ENCODE measurements at regions not wholly inside any gene's neighbourhood (a gene's known extent, or its start where the extent isn't known, plus 50 kb on each side); places are given as distances from the start of the nearest gene placed in this dataset.

GRCh38 chr16:49910541-49911071 is 54.7 kb upstream of the ZNF423 start:
- no peak for ATAC-seq
- Histone ChIP-seq H3K36me3 (ENCODE audit: control insufficient read depth in 2 of 3, insufficient read depth in 3 of 3, low read length in 3 of 3) (no peaks in the 10 kb centered on the region), H3K27me3 (ENCODE audit: control insufficient read depth in 2 of 2, insufficient read depth in 2 of 2, low read length in 2 of 2) (no peaks in the 10 kb centered on the region), H3K4me1 (ENCODE audit: control insufficient read depth in 2 of 2, insufficient read depth in 2 of 2, low read length in 2 of 2) (no peaks in the 10 kb centered on the region), H3K9me3 (ENCODE audit: control insufficient read depth in 2 of 3, low read length in 3 of 3) (no peaks in the 10 kb centered on the region), H3K4me3 (ENCODE audit: low read length) (no peak overlapping the region), H3K27ac (ENCODE audit: low read depth, low read length) (no peak overlapping the region)
- intact Hi-C loops (cut with micrococcal nuclease): no loop called here
- no peak overlapping the region for H3K27ac Mint-ChIP-seq
- H3K27me3 Mint-ChIP-seq: peaks cover 0 to 10% (median 0%) of the 10 kb centered on the region in 5 donors
- POLR2A ChIA-PET: no interaction called here
- no peaks in the 10 kb centered on the region for H3K4me1 Mint-ChIP-seq
- peaks cover 0 to 7% (median 0%) of the 10 kb centered on the region in 11 donors for H3K9me3 Mint-ChIP-seq
- H3K36me3 Mint-ChIP-seq: no peaks in the 10 kb centered on the region
- H3K4me3 Mint-ChIP-seq: no peak overlapping the region
- CTCF ChIA-PET: no interaction called here
- DNase-seq: no peak

- H3K4me1 ChIP-seq (ENCODE audit: control insufficient read depth in 2 of 2, insufficient read depth in 2 of 2, low read length in 2 of 2): no peaks in the 10 kb centered on the region
- ChIA-PET CTCF (no interaction called here), POLR2A (no interaction called here)
- no peak for ATAC-seq
- no peaks in the 10 kb centered on the region for H3K4me1 Mint-ChIP-seq
- H3K27ac ChIP-seq (ENCODE audit: low read depth, low read length): no peak overlapping the region
- H3K4me3 Mint-ChIP-seq: no peak overlapping the region
- no peak overlapping the region for H3K27ac Mint-ChIP-seq
- H3K36me3 Mint-ChIP-seq: no peaks in the 10 kb centered on the region
- H3K9me3 ChIP-seq (ENCODE audit: control insufficient read depth in 2 of 3, low read length in 3 of 3): no peaks in the 10 kb centered on the region
- H3K36me3 ChIP-seq (ENCODE audit: control insufficient read depth in 2 of 3, insufficient read depth in 3 of 3, low read length in 3 of 3): no peaks in the 10 kb centered on the region
- no peak for DNase-seq
- intact Hi-C loops (cut with micrococcal nuclease): no loop called here
- H3K27me3 ChIP-seq (ENCODE audit: control insufficient read depth in 2 of 2, insufficient read depth in 2 of 2, low read length in 2 of 2): no peaks in the 10 kb centered on the region
- H3K9me3 Mint-ChIP-seq: peaks cover 0 to 7% (median 0%) of the 10 kb centered on the region in 11 donors
- H3K4me3 ChIP-seq (ENCODE audit: low read length): no peak overlapping the region
- H3K27me3 Mint-ChIP-seq: peaks cover 0 to 10% (median 0%) of the 10 kb centered on the region in 5 donors
These were observed 55.5 kb upstream of the ZNF423 start for GRCh38 chr16:49911430-49911829.

GRCh38 chr16:49912721-49913120 is 56.8 kb upstream of the ZNF423 start:
- Mint-ChIP-seq H3K36me3 (no peaks in the 10 kb centered on the region), H3K4me3 (no peak overlapping the region), H3K4me1 (no peaks in the 10 kb centered on the region), H3K9me3 (peaks cover 0 to 7% (median 0%) of the 10 kb centered on the region in 11 donors), H3K27me3 (peaks cover 0 to 10% (median 0%) of the 10 kb centered on the region in 5 donors), H3K27ac (no peak overlapping the region)
- intact Hi-C loops (cut with micrococcal nuclease): no loop called here
- Histone ChIP-seq H3K36me3 (ENCODE audit: control insufficient read depth in 2 of 3, insufficient read depth in 3 of 3, low read length in 3 of 3) (no peaks in the 10 kb centered on the region), H3K4me1 (ENCODE audit: control insufficient read depth in 2 of 2, insufficient read depth in 2 of 2, low read length in 2 of 2) (no peaks in the 10 kb centered on the region), H3K9me3 (ENCODE audit: control insufficient read depth in 2 of 3, low read length in 3 of 3) (no peaks in the 10 kb centered on the region), H3K4me3 (ENCODE audit: low read length) (no peak overlapping the region), H3K27me3 (ENCODE audit: control insufficient read depth in 2 of 2, insufficient read depth in 2 of 2, low read length in 2 of 2) (no peaks in the 10 kb centered on the region), H3K27ac (ENCODE audit: low read depth, low read length) (no peak overlapping the region)
- no peak for ATAC-seq
- ChIA-PET POLR2A (no interaction called here), CTCF (no interaction called here)
- no peak for DNase-seq

GRCh38 chr16:49913720-49914119 is 57.8 kb upstream of the ZNF423 start:
- H3K36me3 ChIP-seq (ENCODE audit: control insufficient read depth in 2 of 3, insufficient read depth in 3 of 3, low read length in 3 of 3): no peaks in the 10 kb centered on the region
- peaks cover 0 to 7% (median 0%) of the 10 kb centered on the region in 11 donors for H3K9me3 Mint-ChIP-seq
- H3K4me1 ChIP-seq (ENCODE audit: control insufficient read depth in 2 of 2, insufficient read depth in 2 of 2, low read length in 2 of 2): no peaks in the 10 kb centered on the region
- no peaks in the 10 kb centered on the region for H3K4me1 Mint-ChIP-seq
- H3K36me3 Mint-ChIP-seq: no peaks in the 10 kb centered on the region
- DNase-seq: no peak
- H3K27me3 ChIP-seq (ENCODE audit: control insufficient read depth in 2 of 2, insufficient read depth in 2 of 2, low read length in 2 of 2): no peaks in the 10 kb centered on the region
- ChIA-PET POLR2A (no interaction called here), CTCF (no interaction called here)
- no peaks in the 10 kb centered on the region for H3K9me3 ChIP-seq (ENCODE audit: control insufficient read depth in 2 of 3, low read length in 3 of 3)
- H3K27me3 Mint-ChIP-seq: peaks cover 0 to 5% (median 0%) of the 10 kb centered on the region in 5 donors
- no peak overlapping the region for H3K4me3 ChIP-seq (ENCODE audit: low read length)
- H3K27ac Mint-ChIP-seq: no peak overlapping the region
- H3K4me3 Mint-ChIP-seq: no peak overlapping the region
- intact Hi-C loops (cut with micrococcal nuclease): no loop called here
- no peak overlapping the region for H3K27ac ChIP-seq (ENCODE audit: low read depth, low read length)
- ATAC-seq: no peak

- ATAC-seq (no peak), DNase-seq (no peak)
- Histone ChIP-seq H3K4me3 (ENCODE audit: low read length) (no peak overlapping the region), H3K4me1 (ENCODE audit: control insufficient read depth in 2 of 2, insufficient read depth in 2 of 2, low read length in 2 of 2) (no peaks in the 10 kb centered on the region), H3K9me3 (ENCODE audit: control insufficient read depth in 2 of 3, low read length in 3 of 3) (no peaks in the 10 kb centered on the region), H3K36me3 (ENCODE audit: control insufficient read depth in 2 of 3, insufficient read depth in 3 of 3, low read length in 3 of 3) (no peaks in the 10 kb centered on the region), H3K27ac (ENCODE audit: low read depth, low read length) (no peak overlapping the region), H3K27me3 (ENCODE audit: control insufficient read depth in 2 of 2, insufficient read depth in 2 of 2, low read length in 2 of 2) (no peaks in the 10 kb centered on the region)
- H3K4me3 Mint-ChIP-seq: no peak overlapping the region
- H3K4me1 Mint-ChIP-seq: no peaks in the 10 kb centered on the region
- peaks cover 0 to 5% (median 0%) of the 10 kb centered on the region in 5 donors for H3K27me3 Mint-ChIP-seq
- ChIA-PET POLR2A (no interaction called here), CTCF (no interaction called here)
- peaks cover 0 to 7% (median 0%) of the 10 kb centered on the region in 11 donors for H3K9me3 Mint-ChIP-seq
- intact Hi-C loops (cut with micrococcal nuclease): no loop called here
- no peaks in the 10 kb centered on the region for H3K36me3 Mint-ChIP-seq
- no peak overlapping the region for H3K27ac Mint-ChIP-seq
These were observed 58.7 kb upstream of the ZNF423 start for GRCh38 chr16:49914657-49915056.

GRCh38 chr16:49918257-49918656 is 62.3 kb upstream of the ZNF423 start:
- CTCF ChIA-PET: no interaction called here
- Histone ChIP-seq H3K4me1 (ENCODE audit: control insufficient read depth in 2 of 2, insufficient read depth in 2 of 2, low read length in 2 of 2) (no peaks in the 10 kb centered on the region), H3K27me3 (ENCODE audit: control insufficient read depth in 2 of 2, insufficient read depth in 2 of 2, low read length in 2 of 2) (no peaks in the 10 kb centered on the region), H3K9me3 (ENCODE audit: control insufficient read depth in 2 of 3, low read length in 3 of 3) (no peaks in the 10 kb centered on the region), H3K27ac (ENCODE audit: low read depth, low read length) (no peak overlapping the region), H3K4me3 (ENCODE audit: low read length) (no peak overlapping the region), H3K36me3 (ENCODE audit: control insufficient read depth in 2 of 3, insufficient read depth in 3 of 3, low read length in 3 of 3) (no peaks in the 10 kb centered on the region)
- H3K27ac Mint-ChIP-seq: no peak overlapping the region
- intact Hi-C loops (cut with micrococcal nuclease): no loop called here
- peaks cover 0 to 7% (median 1%) of the 10 kb centered on the region in 5 donors for H3K27me3 Mint-ChIP-seq
- DNase-seq (no peak), ATAC-seq (no peak)
- no peaks in the 10 kb centered on the region for H3K4me1 Mint-ChIP-seq
- no peak overlapping the region for H3K4me3 Mint-ChIP-seq
- peaks cover 0 to 2% (median 0%) of the 10 kb centered on the region in 11 donors for H3K9me3 Mint-ChIP-seq
- POLR2A ChIA-PET: interaction anchor here (0.6 kb wide), 1 partner anchor 299 kb away, joined by 5 read pairs; no protein-coding TSS in a partner anchor
- no peaks in the 10 kb centered on the region for H3K36me3 Mint-ChIP-seq

- DNase-seq: no peak
- Histone ChIP-seq H3K36me3 (ENCODE audit: control insufficient read depth in 2 of 3, insufficient read depth in 3 of 3, low read length in 3 of 3) (no peaks in the 10 kb centered on the region), H3K9me3 (ENCODE audit: control insufficient read depth in 2 of 3, low read length in 3 of 3) (no peaks in the 10 kb centered on the region), H3K4me3 (ENCODE audit: low read length) (no peak overlapping the region), H3K4me1 (ENCODE audit: control insufficient read depth in 2 of 2, insufficient read depth in 2 of 2, low read length in 2 of 2) (no peaks in the 10 kb centered on the region), H3K27ac (ENCODE audit: low read depth, low read length) (no peak overlapping the region), H3K27me3 (ENCODE audit: control insufficient read depth in 2 of 2, insufficient read depth in 2 of 2, low read length in 2 of 2) (no peaks in the 10 kb centered on the region)
- Mint-ChIP-seq H3K4me1 (no peaks in the 10 kb centered on the region), H3K27ac (no peak overlapping the region), H3K27me3 (peaks cover 0 to 13% (median 4%) of the 10 kb centered on the region in 5 donors), H3K36me3 (no peaks in the 10 kb centered on the region), H3K9me3 (peaks cover 0 to 2% (median 0%) of the 10 kb centered on the region in 11 donors), H3K4me3 (no peak overlapping the region)
- ATAC-seq: no peak
- ChIA-PET CTCF (no interaction called here), POLR2A (no interaction called here)
- intact Hi-C loops (cut with micrococcal nuclease): no loop called here
These were observed 63.4 kb upstream of the ZNF423 start for GRCh38 chr16:49919327-49919726.
